Naive B cell (primary cell): ENCODE measurements at regions not wholly inside any gene's neighbourhood (a gene's known extent, or its start where the extent isn't known, plus 50 kb on each side); places are given as distances from the start of the nearest gene placed in this dataset.

Experiments
- ATAC-seq, 2 donors: fragments of 150-1000 bp; cut with Tn5 transposase; 2 replicates each; pipeline ENCODE4 v1.10.0; 2021; ENCODE audit warnings: low read depth in 2 of 2, mild to moderate bottlenecking in 2 of 2, moderate library complexity in 2 of 2
- DNase-seq: peaks from one replicate; pipeline ENCODE4 v3.0.0; 2022
- H3K27ac Mint-ChIP-seq, 6 donors: one replicate each; pipeline ENCODE4 v1.8.0; 2020 to 2022; ENCODE audit warnings: mild to moderate bottlenecking in 6 of 6, mixed read lengths in 6 of 6, moderate library complexity in 5 of 6, inconsistent platforms in 2 of 6
- H3K27me3 Mint-ChIP-seq, 3 donors: one replicate each; pipeline ENCODE4 v1.8.0; 2021 to 2022; ENCODE audit warnings: mixed read lengths in 3 of 3, mild to moderate bottlenecking in 1 of 3
- H3K36me3 Mint-ChIP-seq, 2 donors: one replicate each; pipeline ENCODE4 v1.8.0; 2020 to 2022; ENCODE audit warnings: mixed read lengths in 2 of 2, inconsistent platforms in 1 of 2, mild to moderate bottlenecking in 1 of 2
- H3K4me1 Mint-ChIP-seq, 3 donors: one replicate each; pipeline ENCODE4 v1.8.0; 2020 to 2022; ENCODE audit warnings: mixed read lengths in 3 of 3, inconsistent platforms in 1 of 3, mild to moderate bottlenecking in 1 of 3, moderate library complexity in 1 of 3
- H3K4me3 Mint-ChIP-seq, 8 donors: one replicate each; pipeline ENCODE4 v1.8.0; 2020 to 2022; ENCODE audit warnings: mild to moderate bottlenecking in 8 of 8, mixed read lengths in 8 of 8, moderate library complexity in 8 of 8, inconsistent platforms in 2 of 8
- H3K9me3 Mint-ChIP-seq, 7 donors: one replicate each; pipeline ENCODE4 v1.8.0; 2020 to 2022; ENCODE audit warnings: mixed read lengths in 7 of 7, mild to moderate bottlenecking in 5 of 7, inconsistent platforms in 2 of 7, moderate library complexity in 1 of 7

GRCh38 chr12:83197483-83197914 is 510.8 kb downstream of the TMTC2 start:
- Mint-ChIP-seq H3K4me1 (no peaks in the 10 kb centered on the region), H3K36me3 (no peaks in the 10 kb centered on the region), H3K9me3 (peaks cover 0 to 5% (median 2%) of the 10 kb centered on the region in 7 donors), H3K27ac (no peak overlapping the region), H3K27me3 (no peaks in the 10 kb centered on the region), H3K4me3 (no peak overlapping the region)
- no peak for ATAC-seq
- no peak for DNase-seq

DNA sequence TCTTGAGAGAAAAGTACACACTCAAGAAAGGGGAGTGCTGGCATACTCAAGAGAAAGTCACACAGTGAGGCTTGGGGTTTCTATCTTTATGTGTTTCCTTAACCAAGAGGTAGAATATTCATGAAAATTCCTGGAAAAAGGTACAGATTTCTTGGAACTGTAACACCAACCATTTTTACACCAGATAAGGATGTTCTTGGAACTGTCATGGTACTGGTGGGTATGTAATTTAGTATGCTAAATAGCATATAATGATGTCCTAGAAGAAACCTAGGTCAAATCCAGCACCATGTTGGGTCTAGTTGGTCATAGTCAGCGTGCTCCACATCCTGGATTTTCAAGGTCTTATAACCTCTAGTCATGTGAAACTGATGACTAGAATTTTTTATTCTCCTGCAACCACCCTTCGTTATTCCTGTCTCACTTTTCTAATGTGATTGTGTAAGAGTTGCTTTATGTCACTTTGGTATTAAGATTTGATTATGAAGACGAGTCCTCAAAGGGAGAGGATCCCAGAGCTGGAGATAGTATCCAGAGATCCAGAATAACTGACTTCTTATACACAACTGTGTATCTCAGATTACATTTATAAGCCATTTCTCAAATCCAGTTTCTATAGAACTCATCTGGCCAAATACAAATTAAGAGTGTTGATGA is 510.1 kb downstream of the TMTC2 start:
- no peaks in the 10 kb centered on the region for H3K36me3 Mint-ChIP-seq
- H3K27me3 Mint-ChIP-seq, result no peaks in the 10 kb centered on the region
- H3K9me3 Mint-ChIP-seq, result peaks cover 0 to 8% (median 5%) of the 10 kb centered on the region in 7 donors
- DNase-seq (no peak), ATAC-seq (no peak)
- no peaks in the 10 kb centered on the region for H3K4me1 Mint-ChIP-seq
- H3K4me3 Mint-ChIP-seq, result no peak overlapping the region
- H3K27ac Mint-ChIP-seq, result no peak overlapping the region

GRCh38 chr12:83190631-83191390 is 504.1 kb downstream of the TMTC2 start:
- Mint-ChIP-seq H3K27me3 (no peaks in the 10 kb centered on the region), H3K36me3 (no peaks in the 10 kb centered on the region), H3K27ac (no peak overlapping the region), H3K4me3 (no peak overlapping the region), H3K9me3 (peaks cover 1 to 20% (median 6%) of the 10 kb centered on the region in 7 donors), H3K4me1 (no peaks in the 10 kb centered on the region)
- DNase-seq, result no peak
- ATAC-seq, result no peak

DNA sequence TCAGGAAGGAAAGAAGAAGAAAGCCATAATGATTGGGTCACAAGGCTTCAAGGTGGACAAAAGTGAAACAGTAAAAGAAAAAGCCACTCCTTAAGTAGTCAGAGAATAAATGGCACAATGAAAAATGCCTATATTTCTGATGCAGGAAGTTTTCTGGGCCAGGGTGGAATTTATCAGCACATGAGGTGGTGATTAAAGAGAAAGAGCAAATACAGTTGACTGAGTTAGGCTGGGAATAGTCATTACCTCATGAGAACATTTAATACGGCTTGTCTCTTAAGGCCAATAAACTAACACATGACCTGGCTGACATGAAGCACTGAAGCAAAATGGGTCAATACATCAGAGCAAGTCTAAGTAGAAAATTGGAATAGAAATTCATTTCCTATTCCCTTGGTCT is 499.7 kb downstream of the TMTC2 start:
- no peak for DNase-seq
- Mint-ChIP-seq H3K27ac (no peak overlapping the region), H3K4me1 (no peaks in the 10 kb centered on the region), H3K4me3 (no peak overlapping the region), H3K9me3 (peaks cover 0 to 14% (median 6%) of the 10 kb centered on the region in 7 donors), H3K36me3 (no peaks in the 10 kb centered on the region), H3K27me3 (no peaks in the 10 kb centered on the region)
- no peak for ATAC-seq

- ATAC-seq (no peak), DNase-seq (no peak)
- H3K4me1 Mint-ChIP-seq, result no peaks in the 10 kb centered on the region
- no peak overlapping the region for H3K27ac Mint-ChIP-seq
- H3K36me3 Mint-ChIP-seq, result no peaks in the 10 kb centered on the region
- no peaks in the 10 kb centered on the region for H3K27me3 Mint-ChIP-seq
- H3K4me3 Mint-ChIP-seq, result no peak overlapping the region
- peaks cover 0 to 12% (median 5%) of the 10 kb centered on the region in 7 donors for H3K9me3 Mint-ChIP-seq
Measured at GRCh38 chr12:83185241-83185640, 498.5 kb downstream of the TMTC2 start.
